IPS-20b (cell line): ENCODE measurements at regions not wholly inside any gene's neighbourhood (a gene's known extent, or its start where the extent isn't known, plus 50 kb on each side); places are given as distances from the start of the nearest gene placed in this dataset.

ENCODE experiments used
- H3K27ac ChIP-seq: one replicate; pipeline ENCODE4 v1.5.1; 2013; ENCODE audit warnings: low read length
- H3K27me3 ChIP-seq: 2 replicates; pipeline ENCODE4 v1.6.1; 2013; ENCODE audit warnings: mild to moderate bottlenecking, low read length, inconsistent platforms; ENCODE audit not compliant: insufficient read depth
- H3K36me3 ChIP-seq: 2 replicates; pipeline ENCODE4 v1.6.1; 2013; ENCODE audit warnings: low read depth, mild to moderate bottlenecking, inconsistent platforms, low read length, moderate library complexity; ENCODE audit not compliant: insufficient read depth
- H3K4me1 ChIP-seq: 2 replicates; pipeline ENCODE4 v1.6.1; 2013; ENCODE audit warnings: mild to moderate bottlenecking, control low read depth, inconsistent platforms, low read length, moderate library complexity; ENCODE audit not compliant: insufficient read depth
- H3K4me3 ChIP-seq: 2 replicates; pipeline ENCODE4 v1.5.1; 2013; ENCODE audit warnings: mild to moderate bottlenecking, low read length, inconsistent platforms
- H3K9ac ChIP-seq: 2 replicates; pipeline ENCODE4 v1.6.1; 2013; ENCODE audit warnings: low read depth, mild to moderate bottlenecking, inconsistent platforms, low read length, moderate library complexity
- H3K9me3 ChIP-seq: 2 replicates; pipeline ENCODE4 v1.6.1; 2013; ENCODE audit warnings: mild to moderate bottlenecking, low read depth, low read length, inconsistent platforms; ENCODE audit not compliant: insufficient read depth

GRCh38 chr2:21910832-21911507, 787.2 kb downstream of the TDRD15 start:
- Histone ChIP-seq H3K4me1 (no peaks in the 10 kb centered on the region), H3K27me3 (no peaks in the 10 kb centered on the region), H3K4me3 (no peak overlapping the region), H3K9me3 (no peaks in the 10 kb centered on the region), H3K27ac (no peak overlapping the region), H3K9ac (no peak overlapping the region), H3K36me3 (no peaks in the 10 kb centered on the region)

GRCh38 chr2:21912405-21912804, 788.6 kb downstream of the TDRD15 start:
- Histone ChIP-seq H3K27ac (no peak overlapping the region), H3K4me3 (no peak overlapping the region), H3K4me1 (no peaks in the 10 kb centered on the region), H3K9me3 (no peaks in the 10 kb centered on the region), H3K9ac (no peak overlapping the region), H3K36me3 (no peaks in the 10 kb centered on the region), H3K27me3 (no peaks in the 10 kb centered on the region)

GRCh38 chr2:21915201-21915600, 791.4 kb downstream of the TDRD15 start:
- Histone ChIP-seq H3K9me3 (no peaks in the 10 kb centered on the region), H3K36me3 (no peaks in the 10 kb centered on the region), H3K9ac (no peak overlapping the region), H3K4me1 (no peaks in the 10 kb centered on the region), H3K4me3 (no peak overlapping the region), H3K27me3 (no peaks in the 10 kb centered on the region), H3K27ac (no peak overlapping the region)

GRCh38 chr2:21916934-21917522, 793.3 kb downstream of the TDRD15 start:
- Histone ChIP-seq H3K9ac (no peak overlapping the region), H3K27me3 (no peaks in the 10 kb centered on the region), H3K27ac (no peak overlapping the region), H3K4me1 (no peaks in the 10 kb centered on the region), H3K9me3 (no peaks in the 10 kb centered on the region), H3K4me3 (no peak overlapping the region), H3K36me3 (no peaks in the 10 kb centered on the region)

- Histone ChIP-seq H3K9me3 (peaks cover 9% of the 10 kb centered on the region; the same call in 1 of the 2 replicates), H3K4me1 (no peaks in the 10 kb centered on the region), H3K9ac (no peak overlapping the region), H3K4me3 (no peak overlapping the region), H3K27me3 (no peaks in the 10 kb centered on the region), H3K27ac (no peak overlapping the region), H3K36me3 (no peaks in the 10 kb centered on the region)
Measured at GRCh38 chr2:21920721-21921120, 797.0 kb downstream of the TDRD15 start.

DNA sequence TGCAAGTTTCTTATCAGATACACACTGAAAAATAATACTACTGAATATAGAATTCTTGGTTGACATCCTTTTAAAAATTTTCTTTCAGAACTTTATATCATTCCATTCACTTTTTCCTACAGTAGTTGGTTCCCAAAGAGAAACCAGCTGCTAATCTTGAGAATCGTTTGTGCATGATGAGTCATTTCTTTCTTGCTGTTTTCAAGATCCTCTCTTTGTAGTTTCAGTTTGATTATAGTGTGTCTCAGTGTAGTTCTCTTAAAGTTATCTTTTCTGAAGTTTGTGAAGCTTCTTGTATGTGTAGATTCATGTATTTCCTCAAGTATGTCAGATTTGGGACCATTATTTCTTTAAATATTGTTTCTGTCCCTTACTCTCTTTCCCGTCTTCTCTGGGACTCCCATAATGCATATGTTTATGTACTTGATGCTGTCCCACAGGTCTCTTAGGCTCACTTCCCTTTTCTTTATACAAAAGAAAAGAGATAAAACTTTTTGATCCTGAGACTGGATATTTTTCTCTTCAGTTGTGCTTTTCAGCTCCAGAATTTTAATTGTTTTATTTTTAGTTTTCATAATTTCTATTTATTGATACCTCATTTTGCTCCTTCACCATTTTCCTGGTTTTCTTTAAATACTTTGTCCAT, 801.0 kb downstream of the TDRD15 start:
- Histone ChIP-seq H3K4me1 (no peaks in the 10 kb centered on the region), H3K9ac (no peak overlapping the region), H3K27ac (no peak overlapping the region), H3K4me3 (no peak overlapping the region), H3K36me3 (no peaks in the 10 kb centered on the region), H3K9me3 (peaks cover 9% of the 10 kb centered on the region; the same call in 1 of the 2 replicates), H3K27me3 (no peaks in the 10 kb centered on the region)

DNA sequence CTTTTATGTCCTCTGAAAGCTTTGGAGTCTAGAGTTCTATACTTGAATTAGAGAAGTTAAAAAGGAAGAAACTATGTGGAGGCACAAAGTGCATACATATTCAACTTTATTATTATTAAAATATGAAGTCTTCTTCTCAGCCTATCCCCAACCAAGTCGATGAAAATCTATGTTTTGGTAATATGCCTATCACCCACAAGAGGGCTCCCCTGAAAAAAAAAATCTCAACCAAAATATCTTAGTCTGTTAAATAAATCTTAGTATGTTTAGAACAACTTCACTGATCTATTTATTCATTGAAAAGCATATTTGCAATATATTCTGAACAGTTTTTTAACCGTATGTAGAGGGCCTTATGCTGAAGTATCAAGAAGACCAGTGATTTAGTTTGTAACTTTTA, 804.5 kb downstream of the TDRD15 start:
- H3K36me3 ChIP-seq, result no peaks in the 10 kb centered on the region
- H3K27me3 ChIP-seq, result no peaks in the 10 kb centered on the region
- H3K9ac ChIP-seq, result no peak overlapping the region
- peaks cover 9% of the 10 kb centered on the region; the same call in 1 of the 2 replicates for H3K9me3 ChIP-seq
- H3K27ac ChIP-seq, result no peak overlapping the region
- H3K4me1 ChIP-seq, result no peaks in the 10 kb centered on the region
- H3K4me3 ChIP-seq, result no peak overlapping the region

DNA sequence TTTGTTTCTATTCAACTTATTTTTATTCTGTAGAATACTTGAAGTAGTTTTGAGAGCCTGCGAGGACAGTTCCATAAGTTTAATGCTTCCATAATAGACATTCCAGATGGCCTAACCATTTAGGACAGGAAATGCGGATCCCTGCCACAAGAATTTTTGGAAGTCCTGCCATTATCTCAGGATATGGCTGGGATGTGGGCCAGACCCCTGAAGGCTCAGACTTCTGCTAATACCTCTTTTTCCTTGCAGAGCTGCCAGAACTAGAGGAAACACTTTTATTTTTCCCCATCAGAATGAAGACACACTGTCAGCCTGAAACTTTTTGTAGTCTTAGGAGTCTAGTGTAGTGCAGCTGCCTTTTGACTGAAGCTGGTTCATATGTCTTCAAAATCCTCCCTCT, 806.5 kb downstream of the TDRD15 start:
- H3K9me3 ChIP-seq, result 0 out of 2 replicates have a peak, but pooled peaks cover 4% of the 10 kb centered on the region
- no peaks in the 10 kb centered on the region for H3K36me3 ChIP-seq

DNA sequence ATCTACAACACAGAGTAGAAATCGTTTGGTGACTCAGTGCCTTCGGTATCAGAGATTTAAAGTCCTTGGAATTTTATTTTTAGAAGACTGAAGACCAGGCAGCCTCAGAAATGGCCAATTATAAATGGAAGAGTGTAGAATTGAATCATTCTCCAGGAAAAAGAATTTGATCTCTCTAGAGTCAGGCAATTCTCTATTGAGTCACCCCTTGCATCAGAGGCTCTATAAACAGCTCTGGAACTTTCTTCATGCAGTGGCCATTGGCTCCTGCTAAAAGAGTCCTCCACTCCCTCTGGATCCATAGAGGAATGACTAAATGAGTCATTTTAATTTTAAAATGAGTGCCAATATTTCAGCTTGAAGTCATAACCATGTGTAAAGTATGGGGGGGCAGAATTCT, 816.2 kb downstream of the TDRD15 start:
- no peak overlapping the region for H3K4me3 ChIP-seq
- no peaks in the 10 kb centered on the region for H3K9me3 ChIP-seq
- H3K27ac ChIP-seq, result no peak overlapping the region
- H3K4me1 ChIP-seq, result no peaks in the 10 kb centered on the region
- H3K36me3 ChIP-seq, result no peaks in the 10 kb centered on the region
- no peak overlapping the region for H3K9ac ChIP-seq
- no peaks in the 10 kb centered on the region for H3K27me3 ChIP-seq

More for the DNA sequence above, 806.5 kb downstream of the TDRD15 start:
- no peak overlapping the region for H3K9ac ChIP-seq
- H3K27ac ChIP-seq, result no peak overlapping the region
- H3K27me3 ChIP-seq, result no peaks in the 10 kb centered on the region
- no peak overlapping the region for H3K4me3 ChIP-seq
- no peaks in the 10 kb centered on the region for H3K4me1 ChIP-seq

DNA sequence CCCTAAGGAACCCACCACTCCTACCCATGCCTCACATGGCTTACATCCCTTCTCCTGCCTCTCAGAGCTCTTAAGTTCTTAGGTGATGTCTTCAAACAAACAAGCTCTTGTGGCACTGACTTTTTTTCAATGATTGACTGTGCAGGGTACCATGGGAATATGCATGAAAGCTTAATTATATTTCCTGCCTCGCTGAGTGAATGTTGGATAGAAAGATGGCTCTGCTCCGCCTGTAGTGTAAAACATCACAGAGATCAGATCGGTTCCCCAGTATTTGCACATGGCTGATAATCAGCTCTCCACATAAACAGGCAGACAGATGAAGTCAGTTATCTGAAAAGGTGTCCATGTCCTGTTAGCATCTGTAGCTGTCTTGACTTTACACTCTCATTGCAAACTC, 820.8 kb downstream of the TDRD15 start:
- no peaks in the 10 kb centered on the region for H3K27me3 ChIP-seq
- H3K9ac ChIP-seq, result no peak overlapping the region
- H3K4me3 ChIP-seq, result no peak overlapping the region
- H3K36me3 ChIP-seq, result no peaks in the 10 kb centered on the region
- H3K27ac ChIP-seq, result no peak overlapping the region
- H3K9me3 ChIP-seq, result no peaks in the 10 kb centered on the region
- H3K4me1 ChIP-seq, result no peaks in the 10 kb centered on the region

DNA sequence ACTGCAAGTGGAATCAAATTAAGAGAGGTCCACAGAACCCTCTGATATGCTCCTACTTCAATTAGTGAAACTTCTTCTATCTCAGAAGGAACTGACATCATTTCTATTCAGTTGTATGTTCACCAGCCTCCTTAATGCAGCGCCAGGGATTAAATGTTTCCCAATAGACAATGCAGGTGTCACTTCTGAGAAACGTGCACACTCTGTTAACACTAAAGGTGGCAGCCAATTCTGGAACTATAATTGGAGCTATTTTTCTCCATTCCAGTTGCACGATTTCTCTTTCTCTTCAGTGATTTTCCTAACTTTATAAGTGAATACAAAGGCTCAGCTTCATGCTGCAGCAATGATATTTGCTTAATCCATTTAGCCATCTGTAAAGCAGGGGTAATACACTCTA, 821.9 kb downstream of the TDRD15 start:
- Histone ChIP-seq H3K27ac (no peak overlapping the region), H3K36me3 (no peaks in the 10 kb centered on the region), H3K9ac (no peak overlapping the region), H3K4me3 (no peak overlapping the region), H3K27me3 (no peaks in the 10 kb centered on the region), H3K9me3 (no peaks in the 10 kb centered on the region), H3K4me1 (no peaks in the 10 kb centered on the region)

- H3K9me3 ChIP-seq, result no peaks in the 10 kb centered on the region
Measured at GRCh38 chr2:21947046-21947445, 823.3 kb downstream of the TDRD15 start.

More at GRCh38 chr2:21947046-21947445, 823.3 kb downstream of the TDRD15 start:
- H3K36me3 ChIP-seq, result no peaks in the 10 kb centered on the region
- no peaks in the 10 kb centered on the region for H3K27me3 ChIP-seq
- H3K27ac ChIP-seq, result no peak overlapping the region
- no peak overlapping the region for H3K9ac ChIP-seq
- H3K4me1 ChIP-seq, result no peaks in the 10 kb centered on the region
- H3K4me3 ChIP-seq, result no peak overlapping the region
